ENCODE measurements at regions not wholly inside any gene's neighbourhood (a gene's known extent, or its start where the extent isn't known, plus 50 kb on each side); places are given as distances from the start of the nearest gene placed in this dataset.

GRCh38 chr9:89993678-89994630, 389.1 kb downstream of the GADD45G start:
- no peak for DNase-seq (ENCODE audit: low spot score)
- ATAC-seq (ENCODE audit: low read depth): no peak
- Histone ChIP-seq H3K27me3 (ENCODE audit: insufficient read depth, poor library complexity, severe bottlenecking) (no peaks in the 10 kb centered on the region), H3K27ac (ENCODE audit: poor library complexity, severe bottlenecking) (no peak overlapping the region), H3K36me3 (ENCODE audit: low read depth) (no peaks in the 10 kb centered on the region), H3K4me1 (ENCODE audit: insufficient read depth, poor library complexity, severe bottlenecking) (no peaks in the 10 kb centered on the region), H3K4me3 (ENCODE audit: severe bottlenecking) (no peak overlapping the region), H3K9me3 (ENCODE audit: severe bottlenecking) (no peaks in the 10 kb centered on the region)
- TF ChIP-seq, protein P1, sequence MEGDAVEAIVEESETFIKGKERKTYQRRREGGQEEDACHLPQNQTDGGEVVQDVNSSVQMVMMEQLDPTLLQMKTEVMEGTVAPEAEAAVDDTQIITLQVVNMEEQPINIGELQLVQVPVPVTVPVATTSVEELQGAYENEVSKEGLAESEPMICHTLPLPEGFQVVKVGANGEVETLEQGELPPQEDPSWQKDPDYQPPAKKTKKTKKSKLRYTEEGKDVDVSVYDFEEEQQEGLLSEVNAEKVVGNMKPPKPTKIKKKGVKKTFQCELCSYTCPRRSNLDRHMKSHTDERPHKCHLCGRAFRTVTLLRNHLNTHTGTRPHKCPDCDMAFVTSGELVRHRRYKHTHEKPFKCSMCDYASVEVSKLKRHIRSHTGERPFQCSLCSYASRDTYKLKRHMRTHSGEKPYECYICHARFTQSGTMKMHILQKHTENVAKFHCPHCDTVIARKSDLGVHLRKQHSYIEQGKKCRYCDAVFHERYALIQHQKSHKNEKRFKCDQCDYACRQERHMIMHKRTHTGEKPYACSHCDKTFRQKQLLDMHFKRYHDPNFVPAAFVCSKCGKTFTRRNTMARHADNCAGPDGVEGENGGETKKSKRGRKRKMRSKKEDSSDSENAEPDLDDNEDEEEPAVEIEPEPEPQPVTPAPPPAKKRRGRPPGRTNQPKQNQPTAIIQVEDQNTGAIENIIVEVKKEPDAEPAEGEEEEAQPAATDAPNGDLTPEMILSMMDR (IDR thresholded peaks at IDR 0.05; ENCODE audit: poor library complexity, severe bottlenecking): no peak

DNA sequence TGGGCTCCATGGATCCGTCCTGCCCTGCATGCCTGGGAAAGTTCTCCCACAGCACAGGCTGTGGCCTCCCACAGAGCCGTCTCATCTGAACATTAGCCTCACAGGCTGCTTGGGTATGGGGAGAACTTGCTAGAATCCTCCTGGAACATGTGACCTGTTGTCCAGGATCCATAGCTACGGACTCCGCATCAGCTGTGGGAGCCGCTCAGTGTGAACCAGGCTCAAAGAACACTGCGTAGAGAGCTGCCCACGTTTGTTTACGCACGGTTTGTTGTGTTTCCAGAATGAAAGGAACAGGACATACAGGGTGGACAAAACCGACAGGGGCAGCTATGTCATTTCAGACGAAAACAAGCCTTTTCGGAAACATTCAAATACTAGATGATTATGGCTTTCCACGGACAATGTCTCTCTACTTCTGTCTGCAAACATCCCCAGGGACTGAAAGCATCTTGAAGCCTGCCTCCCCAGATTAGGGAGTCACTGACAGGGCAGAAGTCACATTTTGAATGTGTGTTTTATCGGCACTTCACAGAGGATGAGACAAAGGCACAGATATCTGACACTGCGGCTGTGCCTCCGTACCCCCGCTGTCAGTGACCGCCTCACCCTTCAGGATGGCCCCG, 390.3 kb downstream of the GADD45G start:
- Histone ChIP-seq H3K27me3 (ENCODE audit: insufficient read depth, poor library complexity, severe bottlenecking) (no peaks in the 10 kb centered on the region), H3K9me3 (ENCODE audit: severe bottlenecking) (no peaks in the 10 kb centered on the region), H3K36me3 (ENCODE audit: low read depth) (no peaks in the 10 kb centered on the region), H3K4me3 (ENCODE audit: severe bottlenecking) (no peak overlapping the region), H3K4me1 (ENCODE audit: insufficient read depth, poor library complexity, severe bottlenecking) (peaks cover 5% of the 10 kb centered on the region), H3K27ac (ENCODE audit: poor library complexity, severe bottlenecking) (no peak overlapping the region)
- TF ChIP-seq, protein P1 (IDR thresholded peaks at IDR 0.05; ENCODE audit: poor library complexity, severe bottlenecking): no peak
- DNase-seq (ENCODE audit: low spot score) (no peak), ATAC-seq (ENCODE audit: low read depth) (no peak)

- TF ChIP-seq, protein P1 (IDR thresholded peaks at IDR 0.05; ENCODE audit: poor library complexity, severe bottlenecking): no peak
- Histone ChIP-seq H3K4me1 (ENCODE audit: insufficient read depth, poor library complexity, severe bottlenecking) (peaks cover 9% of the 10 kb centered on the region), H3K27me3 (ENCODE audit: insufficient read depth, poor library complexity, severe bottlenecking) (no peaks in the 10 kb centered on the region), H3K4me3 (ENCODE audit: severe bottlenecking) (no peak overlapping the region), H3K27ac (ENCODE audit: poor library complexity, severe bottlenecking) (no peak overlapping the region), H3K36me3 (ENCODE audit: low read depth) (no peaks in the 10 kb centered on the region), H3K9me3 (ENCODE audit: severe bottlenecking) (no peaks in the 10 kb centered on the region)
- no peak for DNase-seq (ENCODE audit: low spot score)
- no peak for ATAC-seq (ENCODE audit: low read depth)
Measured at GRCh38 chr9:89996116-89996515, 391.3 kb downstream of the GADD45G start.

- H3K36me3 ChIP-seq (ENCODE audit: low read depth): no peaks in the 10 kb centered on the region
- no peak for ATAC-seq (ENCODE audit: low read depth)
- no peak for DNase-seq (ENCODE audit: low spot score)
- no peaks in the 10 kb centered on the region for H3K27me3 ChIP-seq (ENCODE audit: insufficient read depth, poor library complexity, severe bottlenecking)
- TF ChIP-seq, protein P1 (IDR thresholded peaks at IDR 0.05; ENCODE audit: poor library complexity, severe bottlenecking): no peak
- no peak overlapping the region for H3K27ac ChIP-seq (ENCODE audit: poor library complexity, severe bottlenecking)
- peaks cover 9% of the 10 kb centered on the region for H3K4me1 ChIP-seq (ENCODE audit: insufficient read depth, poor library complexity, severe bottlenecking)
- no peaks in the 10 kb centered on the region for H3K9me3 ChIP-seq (ENCODE audit: severe bottlenecking)
- no peak overlapping the region for H3K4me3 ChIP-seq (ENCODE audit: severe bottlenecking)
Measured at GRCh38 chr9:89996773-89997172, 392.0 kb downstream of the GADD45G start.
